ENCODE measurements at regions not wholly inside any gene's neighbourhood (a gene's known extent, or its start where the extent isn't known, plus 50 kb on each side); places are given as distances from the start of the nearest gene placed in this dataset.

DNA sequence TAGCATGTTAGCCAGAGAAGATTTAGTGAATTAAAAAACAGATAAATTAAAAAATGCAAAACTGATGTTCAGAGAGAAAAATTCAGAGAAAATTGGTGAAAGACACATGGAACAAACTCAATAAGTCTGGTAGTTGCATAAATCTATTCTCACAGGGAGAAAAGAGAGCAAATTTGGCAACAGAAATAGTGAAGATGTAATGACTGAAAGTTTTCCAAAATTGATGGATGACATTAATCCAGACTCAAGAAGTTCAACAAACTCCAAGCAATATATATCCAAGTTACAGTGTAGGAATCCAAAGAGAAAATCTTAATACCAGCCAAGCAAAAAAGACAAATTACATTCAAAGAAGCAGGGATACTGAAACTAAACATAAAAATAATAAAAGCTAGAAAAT lies 302.7 kb upstream of the ARPP21 start:
- no peak for DNase-seq

DNA sequence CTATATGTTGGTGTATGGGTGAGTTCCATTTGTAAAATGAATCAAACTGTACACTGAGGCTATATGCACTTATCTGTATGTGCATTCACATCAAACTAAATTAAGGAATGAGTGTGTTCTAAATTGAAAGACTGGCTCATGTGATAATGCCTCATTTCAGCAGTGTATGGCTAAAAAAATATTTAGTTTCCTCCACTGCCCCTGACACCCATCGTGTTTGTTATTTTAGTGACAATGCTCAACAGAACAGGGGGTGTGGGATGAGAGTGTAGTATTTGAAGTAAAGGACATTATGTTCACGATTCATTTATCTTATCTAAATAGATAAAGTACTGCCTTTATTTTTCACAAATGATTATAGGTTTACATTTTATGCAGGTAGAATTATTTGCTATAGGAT lies 301.1 kb upstream of the ARPP21 start:
- no peak for DNase-seq

DNA sequence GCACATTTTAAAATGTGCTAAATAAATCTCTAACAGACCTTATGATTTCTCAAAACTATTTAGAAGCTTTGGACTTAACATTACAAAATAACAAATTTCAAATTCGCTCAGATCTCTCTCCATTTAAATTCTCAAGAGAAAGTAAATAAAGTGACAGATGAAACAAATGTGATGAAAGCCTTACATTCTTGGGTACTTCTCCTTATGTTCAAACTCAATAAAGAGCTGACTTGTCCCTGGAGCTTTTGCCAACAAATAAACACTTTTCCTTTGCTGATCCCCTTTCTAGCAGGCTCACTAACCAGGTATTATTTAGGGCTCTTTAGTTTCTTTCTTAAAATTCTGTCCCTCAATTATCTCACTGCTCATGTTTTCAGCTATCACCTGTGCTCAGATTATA lies 259.1 kb upstream of the ARPP21 start:
- no peak for DNase-seq

DNA sequence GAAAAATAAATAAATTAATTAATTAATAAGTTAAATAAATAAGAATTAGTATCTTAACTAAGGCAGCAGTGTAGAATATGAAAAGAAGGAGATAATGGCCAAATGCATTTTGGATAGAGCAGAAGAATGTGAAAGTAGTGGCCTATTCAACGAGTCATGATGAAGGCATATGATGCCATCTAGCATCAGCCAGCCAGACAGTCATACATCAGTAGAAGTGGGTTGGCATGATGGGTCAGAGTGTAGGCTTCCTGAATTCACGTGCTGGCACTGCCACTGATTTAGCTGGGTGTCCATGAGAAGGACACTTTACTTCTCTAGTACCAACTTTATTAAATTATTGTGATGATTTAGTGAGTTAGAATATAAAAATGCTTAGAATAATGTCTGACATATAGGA lies 256.1 kb upstream of the ARPP21 start:
- DNase-seq = no peak

DNA sequence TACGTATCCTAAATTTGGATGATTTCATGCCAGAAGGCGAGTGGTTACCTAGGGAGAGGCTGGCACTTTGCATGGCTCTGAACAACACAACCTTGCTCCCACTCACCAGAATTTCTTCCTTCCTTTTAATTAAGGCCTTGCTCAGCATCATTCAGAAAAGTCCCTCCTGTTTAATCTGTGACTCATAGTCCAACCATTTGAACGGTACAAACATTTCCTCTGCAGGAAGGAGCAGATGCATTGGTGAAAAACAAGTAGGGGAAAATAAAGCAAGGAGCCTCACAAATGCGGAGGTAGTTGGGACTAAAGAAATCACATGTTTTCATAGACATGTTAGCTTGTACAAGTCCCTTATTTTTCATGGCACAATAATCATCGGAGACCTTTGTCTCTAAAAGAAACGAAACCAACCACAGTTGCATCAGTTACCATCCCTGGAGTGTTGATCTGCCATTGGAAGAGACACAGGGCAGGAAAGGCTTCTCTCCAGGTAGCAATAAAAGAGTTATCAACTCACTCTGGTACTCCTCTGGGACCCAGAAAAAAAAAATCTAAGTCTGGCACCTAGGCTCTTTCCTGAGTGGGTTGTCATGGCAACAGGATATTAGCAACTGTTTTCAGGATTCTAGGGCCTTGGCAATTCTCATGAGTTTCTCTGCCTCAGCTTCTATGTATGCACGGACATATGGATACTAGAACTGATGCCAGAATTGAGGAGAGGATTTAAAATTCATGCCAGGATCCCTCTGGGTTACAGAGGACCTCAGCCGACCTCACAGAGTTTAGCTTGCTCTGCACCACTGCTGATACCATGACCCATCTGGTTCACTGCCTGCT lies 255.4 kb upstream of the ARPP21 start:
- no peak for DNase-seq

DNA sequence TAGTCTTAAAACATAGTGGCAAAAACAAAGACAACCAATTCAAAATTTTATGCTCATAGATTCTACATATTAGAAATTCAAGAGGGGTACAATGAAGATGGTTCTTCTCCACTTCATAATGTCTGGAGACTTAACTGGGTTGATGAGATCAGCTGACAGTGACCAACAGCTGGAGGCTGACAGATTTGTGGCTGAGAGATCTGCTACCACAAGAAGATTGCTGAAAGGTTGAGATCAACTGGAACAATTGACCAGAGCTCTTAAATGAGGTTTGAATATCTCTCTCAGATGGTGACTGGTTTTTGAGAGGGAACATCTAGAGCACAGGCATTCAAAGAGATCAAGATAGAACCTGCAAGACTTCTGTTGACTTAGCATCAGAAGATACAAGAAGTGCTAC lies 254.1 kb upstream of the ARPP21 start:
- no peak for DNase-seq

DNA sequence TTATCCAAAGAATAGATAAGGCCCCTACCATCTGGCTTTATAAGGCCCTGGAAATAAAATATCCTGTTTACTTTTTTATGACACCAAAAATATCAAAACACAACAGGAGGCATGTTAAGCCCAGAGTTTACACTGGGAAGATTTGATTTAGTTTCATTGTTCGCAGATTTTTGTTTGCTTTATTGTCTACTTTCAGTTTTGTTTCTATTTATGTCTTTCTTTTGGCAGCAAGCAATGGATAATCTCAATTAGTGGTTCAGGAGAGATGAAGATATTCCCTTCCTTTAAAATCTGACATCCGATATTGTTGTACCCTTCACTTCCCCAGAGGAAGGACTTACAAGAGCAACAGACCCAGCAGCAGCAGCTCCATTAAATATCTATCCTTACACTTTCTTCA lies 249.4 kb upstream of the ARPP21 start:
- no peak for DNase-seq

DNA sequence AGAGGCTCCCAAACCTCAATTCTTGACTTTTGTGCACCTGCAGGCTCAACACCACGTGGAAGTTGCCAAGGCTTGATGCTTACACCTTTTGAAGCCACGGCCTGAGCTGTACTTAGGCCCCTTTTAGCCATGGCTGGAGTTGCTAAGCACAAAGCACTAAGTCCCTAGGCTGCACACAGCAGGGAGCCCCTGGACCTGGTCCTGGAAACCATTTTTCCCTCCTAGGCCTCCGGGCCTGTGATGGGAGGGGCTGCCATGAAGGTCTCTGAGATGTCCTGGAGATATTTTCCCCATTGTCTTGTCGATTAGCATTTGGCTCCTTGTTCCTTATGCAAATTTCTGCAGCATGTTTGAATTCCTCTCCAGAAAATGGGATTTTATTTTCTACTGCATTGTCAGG lies 247.1 kb upstream of the ARPP21 start:
- no peak for DNase-seq

DNA sequence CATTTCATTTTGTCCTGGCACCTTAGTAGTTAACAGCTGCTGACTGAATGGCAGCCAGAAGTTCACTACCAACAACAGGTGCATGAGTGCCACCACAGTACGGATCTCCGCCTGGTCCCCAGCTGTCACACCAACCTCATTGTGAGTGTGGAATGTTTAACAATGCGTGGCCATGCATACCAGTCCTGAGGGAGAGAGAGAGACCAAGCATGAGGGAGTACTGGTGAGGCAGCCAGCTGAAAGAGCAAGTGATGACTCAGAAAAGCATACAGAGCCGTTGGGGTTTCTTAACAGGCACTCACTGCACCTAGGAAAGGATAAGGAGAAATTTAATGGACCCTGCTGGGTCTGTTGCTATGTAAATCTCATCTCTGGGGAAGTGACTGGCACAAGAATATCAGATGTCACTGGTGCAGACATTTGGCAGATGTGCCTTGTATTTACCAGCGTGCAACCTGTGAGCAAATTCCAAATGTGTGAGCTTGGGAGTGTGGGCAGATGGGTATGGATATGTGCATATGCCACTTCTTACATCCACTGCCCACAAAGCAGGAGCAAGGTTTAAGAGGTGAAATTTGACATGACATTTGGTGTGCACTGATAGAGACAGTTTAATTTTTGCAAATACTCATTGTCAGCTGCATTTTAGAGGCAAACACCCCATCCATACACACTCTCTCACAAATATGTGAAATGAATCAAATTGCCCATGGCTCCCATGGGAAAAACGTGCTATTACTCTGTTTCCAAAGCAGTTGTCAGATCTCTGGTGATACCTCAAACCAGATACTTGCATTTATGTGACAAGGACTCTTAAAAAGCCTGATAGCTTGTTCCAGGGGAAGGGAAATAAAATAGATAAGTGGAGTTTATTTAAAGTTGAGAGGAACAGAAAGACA lies 245.2 kb upstream of the ARPP21 start:
- peak; percentile 64 for DNase-seq

DNA sequence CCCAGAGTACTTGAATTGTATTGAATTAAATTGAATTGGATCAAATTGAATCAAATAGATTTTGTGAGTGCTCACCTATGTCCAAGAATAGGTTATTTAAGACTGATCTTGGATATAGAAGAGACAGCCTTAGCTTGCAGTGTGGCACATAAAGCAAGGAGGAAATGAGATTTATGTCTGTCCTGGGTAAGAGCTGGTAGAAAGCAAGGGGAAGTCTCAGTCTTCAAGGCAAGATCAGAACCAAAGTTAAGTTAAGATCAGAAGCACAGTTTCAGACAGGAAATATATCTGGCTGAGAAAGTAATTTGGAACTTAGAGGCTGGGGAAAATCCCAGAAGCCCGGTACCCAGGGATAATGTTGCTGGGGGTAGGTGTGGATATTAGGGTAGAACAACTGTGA lies 244.4 kb upstream of the ARPP21 start:
- no peak for DNase-seq

DNA sequence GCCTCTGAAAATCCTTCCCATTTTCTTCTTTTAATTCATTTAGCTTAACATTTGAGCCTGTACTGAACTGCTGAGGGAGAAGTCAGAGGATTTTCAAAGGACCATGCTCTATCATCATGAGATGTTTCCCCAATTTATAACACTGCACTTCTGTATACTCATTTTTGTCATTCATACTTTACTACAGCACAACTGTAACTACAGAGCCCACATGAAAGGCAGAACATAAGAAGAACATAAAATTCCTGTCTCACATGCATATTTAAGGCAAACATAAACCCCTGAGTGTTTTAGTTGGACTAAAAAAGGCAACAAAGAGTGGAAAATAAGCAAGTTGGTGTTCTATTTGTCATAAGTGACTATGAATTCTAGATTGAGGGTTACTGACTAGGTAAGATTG lies 237.7 kb upstream of the ARPP21 start:
- DNase-seq = no peak

DNA sequence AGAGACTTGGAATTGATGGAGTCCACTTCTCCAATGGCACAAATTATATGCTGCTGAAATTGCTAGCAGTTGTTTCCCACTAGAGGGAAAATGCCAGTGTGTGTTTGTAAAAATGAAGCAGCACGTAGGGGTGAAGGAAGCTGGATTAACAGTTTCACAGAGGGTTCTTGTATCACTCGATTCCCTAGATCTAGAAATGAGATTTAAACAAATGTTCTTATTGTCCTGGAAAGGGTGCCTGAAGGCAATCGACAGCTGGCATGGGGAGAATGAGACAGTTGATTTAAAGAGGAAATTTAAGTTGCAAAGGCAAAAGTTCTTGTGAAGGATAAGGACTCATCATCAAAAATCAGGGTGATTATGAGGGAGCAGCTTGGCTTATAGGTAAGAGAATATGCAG lies 234.8 kb upstream of the ARPP21 start:
- no peak for DNase-seq

DNA sequence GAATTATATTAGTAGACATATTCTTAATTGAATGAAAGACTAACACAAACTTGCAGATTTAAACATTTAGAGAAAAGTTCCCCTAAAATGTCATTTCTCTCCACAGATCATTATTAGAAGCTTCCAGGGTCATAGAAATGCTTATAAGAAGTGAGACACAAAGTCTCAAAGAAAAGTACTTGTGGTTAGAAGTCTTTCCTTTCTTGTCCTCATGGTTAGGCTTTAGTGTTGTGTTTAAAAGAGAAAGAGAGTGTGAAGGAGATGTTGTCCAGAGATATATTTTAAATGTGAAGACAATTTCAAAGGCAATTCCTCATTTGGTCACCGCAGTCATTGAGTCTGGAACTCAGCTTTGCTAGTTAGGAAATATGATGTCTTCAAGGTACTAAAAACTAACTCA lies 230.4 kb upstream of the ARPP21 start:
- no peak for DNase-seq

DNA sequence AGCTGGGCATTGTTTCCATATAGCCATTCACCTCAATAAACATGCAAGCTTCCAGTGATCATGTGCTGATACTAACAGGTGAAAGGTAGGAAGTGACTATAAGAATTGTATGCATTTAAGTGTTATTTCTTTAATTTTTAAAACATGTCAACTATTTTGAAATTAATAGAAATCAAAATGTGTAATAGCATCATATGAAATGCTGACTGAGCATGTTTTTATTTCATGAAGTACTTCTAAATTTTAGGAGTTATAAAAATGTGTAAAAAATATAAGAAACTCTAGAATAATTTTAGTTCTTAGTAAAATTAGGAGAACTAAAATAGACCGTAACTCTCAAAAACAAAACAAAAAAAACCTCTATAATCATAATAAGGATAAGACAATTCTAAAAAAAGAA lies 229.3 kb upstream of the ARPP21 start:
- DNase-seq = no peak

DNA sequence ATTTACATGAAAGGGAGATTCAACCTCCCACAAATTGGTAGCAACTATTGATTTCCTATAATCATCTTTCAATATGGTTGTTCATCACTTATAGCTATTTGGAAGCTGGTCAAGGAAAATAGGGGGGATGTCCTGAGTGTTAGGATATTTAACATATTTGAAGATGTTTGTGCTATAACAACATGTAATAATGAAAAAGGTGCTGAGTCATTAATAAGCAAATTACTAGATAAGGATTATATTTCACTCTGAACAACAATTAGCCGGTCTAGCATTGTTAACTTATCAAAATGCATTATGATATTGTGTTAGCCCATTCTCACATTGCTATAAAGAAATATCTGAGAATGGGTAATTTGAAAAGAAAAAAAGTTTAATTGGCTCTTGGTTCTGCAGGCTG lies 225.8 kb upstream of the ARPP21 start:
- DNase-seq = no peak

DNA sequence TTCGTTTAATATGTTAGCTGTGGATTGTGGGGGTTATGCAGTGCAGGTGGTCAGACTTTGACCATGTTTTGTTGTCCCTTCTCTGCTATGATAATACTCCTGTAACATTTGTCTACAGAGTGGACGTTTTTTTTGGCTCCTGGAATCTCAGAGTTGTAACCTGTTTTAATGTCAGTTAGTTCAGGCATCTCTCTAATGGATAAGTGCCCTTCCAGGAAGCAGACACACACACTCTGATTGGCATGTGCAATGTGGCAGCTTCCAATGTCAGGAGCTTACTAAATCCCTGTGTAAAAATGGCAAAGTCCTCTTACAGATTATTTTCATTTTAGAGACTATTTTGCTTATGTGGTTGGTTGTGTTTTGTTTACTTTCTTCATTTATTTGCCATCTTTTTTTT lies 222.2 kb upstream of the ARPP21 start:
- DNase-seq = no peak

DNA sequence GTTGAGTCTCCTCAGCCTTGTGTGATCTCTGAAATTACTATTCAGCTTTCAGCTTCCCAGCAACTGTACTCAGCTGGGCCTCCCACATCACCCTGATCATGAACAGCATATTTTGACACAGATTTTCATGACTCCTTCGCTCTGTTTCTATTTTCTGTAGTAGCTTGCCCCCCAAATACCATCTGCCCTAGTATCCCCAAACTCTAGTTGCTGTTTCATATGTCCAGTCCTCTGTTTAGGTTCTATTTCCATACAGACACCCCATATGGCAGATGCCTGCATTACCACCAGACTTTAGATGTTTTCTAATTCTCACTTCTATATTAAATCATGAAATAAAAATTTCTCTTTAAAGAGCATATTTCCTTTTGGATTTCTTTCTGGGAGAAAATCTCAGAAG lies 217.2 kb upstream of the ARPP21 start:
- DNase-seq = no peak

DNA sequence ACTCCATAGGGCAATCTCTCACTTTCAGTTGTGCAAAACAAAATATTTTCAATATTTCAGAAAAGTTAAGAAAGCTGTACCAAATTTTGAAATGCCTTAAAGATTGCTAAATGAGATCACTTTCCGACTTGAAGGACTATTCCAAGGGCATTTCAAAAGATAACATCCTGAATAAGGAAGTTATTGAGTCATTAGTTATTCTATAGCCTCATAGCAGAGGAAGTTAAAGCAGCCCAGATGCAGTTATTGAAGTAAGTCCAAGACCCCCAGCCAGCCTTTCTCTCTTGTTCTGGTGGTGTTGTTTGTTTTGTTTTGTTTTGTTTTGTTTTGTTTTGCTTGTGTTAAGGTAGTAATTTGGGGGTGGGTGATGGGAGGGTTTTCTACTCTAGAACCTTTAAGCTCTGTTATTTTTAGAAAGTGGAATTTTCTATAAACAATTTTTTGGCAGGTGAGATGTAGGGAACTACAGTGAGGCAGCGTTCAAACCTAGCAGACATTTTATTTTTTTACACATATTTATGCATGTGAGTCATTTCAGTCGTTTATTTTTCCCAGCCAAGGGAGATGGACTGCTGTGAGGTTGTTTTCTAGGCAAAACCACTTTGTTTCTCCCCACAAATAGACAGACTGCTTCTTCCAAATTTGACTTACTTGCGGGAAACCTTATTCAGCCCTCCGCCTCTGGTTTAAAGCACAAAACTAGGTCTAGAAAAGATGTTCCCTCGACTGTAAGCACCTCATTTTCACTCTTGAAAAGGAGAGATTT lies 216.3 kb upstream of the ARPP21 start:
- DNase-seq = no peak

DNA sequence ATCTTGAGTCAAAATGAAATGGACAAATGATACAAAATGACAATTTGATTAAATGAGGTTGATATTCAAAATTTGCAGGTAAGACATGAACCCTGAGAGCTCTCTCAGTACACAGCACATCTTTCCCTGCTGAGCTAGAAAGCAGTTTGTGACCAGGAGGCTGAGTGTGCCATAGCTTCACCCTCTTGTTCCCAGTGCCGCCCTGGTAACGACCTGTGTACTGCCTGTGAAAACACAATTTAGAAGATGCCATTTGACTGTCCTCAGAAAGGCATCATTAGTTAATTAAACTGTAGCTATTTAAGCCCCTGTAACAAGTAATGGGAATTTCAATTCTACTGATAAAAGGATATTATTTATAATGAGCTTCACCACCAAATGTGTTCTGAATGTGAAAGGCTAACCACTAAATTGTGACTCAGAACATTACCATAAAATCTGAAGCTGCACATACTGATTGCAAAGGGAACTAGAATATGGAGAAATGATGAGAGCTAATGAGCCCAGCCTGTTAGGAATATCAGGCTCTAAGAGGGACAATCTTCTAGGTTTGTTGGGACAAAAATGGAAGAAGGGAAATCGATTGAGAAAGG lies 212.9 kb upstream of the ARPP21 start:
- DNase-seq = no peak

DNA sequence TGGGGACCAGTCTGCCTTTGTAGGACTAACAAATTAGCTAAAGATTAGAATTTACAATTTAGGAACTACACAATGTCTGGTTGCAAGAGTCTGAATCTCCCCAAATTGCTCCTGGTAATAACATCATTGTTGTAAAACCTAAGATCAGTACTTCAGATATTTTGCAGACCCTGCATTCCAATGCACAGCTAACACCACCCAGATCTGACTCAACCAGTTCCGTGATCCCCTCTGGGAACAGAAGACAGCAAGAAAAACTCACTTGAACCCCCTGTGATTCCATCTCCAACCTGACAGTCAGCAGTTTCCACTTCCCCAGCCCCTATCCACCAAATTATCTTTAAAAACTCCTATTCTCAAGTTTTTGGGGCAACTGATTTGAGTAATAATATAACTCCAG lies 201.9 kb upstream of the ARPP21 start:
- DNase-seq = no peak

DNA sequence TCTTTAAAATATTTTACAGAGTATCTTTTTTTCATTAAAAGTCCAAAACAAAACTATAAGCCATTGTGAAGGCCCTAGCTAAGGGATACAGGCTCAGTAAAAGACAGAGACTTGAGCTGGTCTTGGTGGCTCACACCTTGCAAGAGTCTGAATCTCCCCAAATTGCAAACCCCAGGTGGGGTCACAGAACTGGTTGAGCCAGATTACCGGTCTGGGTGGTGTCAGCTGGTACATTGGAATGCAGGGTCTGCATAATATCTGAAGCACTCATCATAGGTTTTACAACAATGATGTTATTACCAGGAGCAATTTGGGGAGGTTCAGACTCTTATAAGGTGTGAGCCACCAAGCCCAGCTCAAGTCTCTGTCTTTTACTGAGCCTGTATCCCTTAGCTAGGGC lies 201.2 kb upstream of the ARPP21 start:
- DNase-seq = no peak

DNA sequence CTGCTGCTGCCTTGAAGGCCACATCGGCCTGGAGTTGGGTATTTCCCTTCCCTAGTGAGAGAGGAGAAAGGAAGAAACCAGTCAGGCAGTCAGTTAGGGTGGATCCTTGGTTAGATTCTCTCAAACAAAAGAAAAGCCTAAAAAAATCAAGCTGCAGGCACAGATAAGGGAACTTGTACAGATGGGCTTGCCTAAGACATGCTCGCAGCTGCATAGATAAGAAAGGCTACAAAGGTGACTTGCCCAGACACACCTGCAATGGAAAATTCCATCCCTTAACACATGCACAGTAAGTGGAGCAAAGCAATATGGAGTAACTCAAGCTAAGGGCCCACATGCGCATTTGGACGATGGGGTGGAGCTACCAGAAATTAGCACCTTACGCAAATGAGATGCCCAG lies 199.7 kb upstream of the ARPP21 start:
- no peak for DNase-seq

DNA sequence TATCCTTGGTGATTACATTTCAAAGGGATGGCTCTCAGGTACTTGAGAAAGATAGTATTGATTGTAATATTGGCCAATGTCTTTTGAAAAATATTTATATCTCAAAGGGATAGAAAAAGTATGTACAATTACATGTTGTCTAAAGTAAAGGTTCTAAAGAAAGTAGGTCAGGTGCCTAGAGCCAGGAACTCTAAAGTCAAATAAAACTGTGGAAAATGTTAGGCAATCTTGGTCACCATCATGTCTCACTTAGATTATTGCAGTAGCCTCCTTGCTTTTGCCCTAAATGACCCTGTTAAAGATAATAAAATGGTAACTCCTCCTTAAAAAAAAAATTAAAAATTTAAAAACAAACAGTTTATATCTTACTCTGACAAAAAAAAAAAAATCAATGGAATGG lies 198.5 kb upstream of the ARPP21 start:
- no peak for DNase-seq
